NB4 (cell line): ENCODE measurements at regions not wholly inside any gene's neighbourhood (a gene's known extent, or its start where the extent isn't known, plus 50 kb on each side); places are given as distances from the start of the nearest gene placed in this dataset.

Experiments used
- TF ChIP-seq, protein P1 (sequence below): IDR thresholded peaks from one replicate; pipeline ENCODE4 v1.5.1; 2012; ENCODE audit warnings: low read depth, low read length
- TF ChIP-seq, protein P2 (sequence below): IDR thresholded peaks from 2 replicates; pipeline ENCODE4 v1.6.1; 2011; ENCODE audit warnings: low read depth, low read length

GRCh38 chr4:102141842-102142241, 203.4 kb downstream of the SLC39A8 start:
- TF ChIP-seq, protein P1, sequence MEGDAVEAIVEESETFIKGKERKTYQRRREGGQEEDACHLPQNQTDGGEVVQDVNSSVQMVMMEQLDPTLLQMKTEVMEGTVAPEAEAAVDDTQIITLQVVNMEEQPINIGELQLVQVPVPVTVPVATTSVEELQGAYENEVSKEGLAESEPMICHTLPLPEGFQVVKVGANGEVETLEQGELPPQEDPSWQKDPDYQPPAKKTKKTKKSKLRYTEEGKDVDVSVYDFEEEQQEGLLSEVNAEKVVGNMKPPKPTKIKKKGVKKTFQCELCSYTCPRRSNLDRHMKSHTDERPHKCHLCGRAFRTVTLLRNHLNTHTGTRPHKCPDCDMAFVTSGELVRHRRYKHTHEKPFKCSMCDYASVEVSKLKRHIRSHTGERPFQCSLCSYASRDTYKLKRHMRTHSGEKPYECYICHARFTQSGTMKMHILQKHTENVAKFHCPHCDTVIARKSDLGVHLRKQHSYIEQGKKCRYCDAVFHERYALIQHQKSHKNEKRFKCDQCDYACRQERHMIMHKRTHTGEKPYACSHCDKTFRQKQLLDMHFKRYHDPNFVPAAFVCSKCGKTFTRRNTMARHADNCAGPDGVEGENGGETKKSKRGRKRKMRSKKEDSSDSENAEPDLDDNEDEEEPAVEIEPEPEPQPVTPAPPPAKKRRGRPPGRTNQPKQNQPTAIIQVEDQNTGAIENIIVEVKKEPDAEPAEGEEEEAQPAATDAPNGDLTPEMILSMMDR = no peak
- TF ChIP-seq, protein P2, sequence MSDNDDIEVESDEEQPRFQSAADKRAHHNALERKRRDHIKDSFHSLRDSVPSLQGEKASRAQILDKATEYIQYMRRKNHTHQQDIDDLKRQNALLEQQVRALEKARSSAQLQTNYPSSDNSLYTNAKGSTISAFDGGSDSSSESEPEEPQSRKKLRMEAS = no peak
